ENCODE measurements at regions not wholly inside any gene's neighbourhood (a gene's known extent, or its start where the extent isn't known, plus 50 kb on each side); places are given as distances from the start of the nearest gene placed in this dataset.

- TF ChIP-seq THRB (CRISPR knock-in tag; conservative IDR thresholded peaks at IDR 0.05) (no peak), EZH2 (IDR thresholded peaks at IDR 0.05; ENCODE audit: borderline replicate concordance, low read depth, low read length) (no peak), MBD2 (IDR thresholded peaks at IDR 0.05; ENCODE audit: borderline replicate concordance, low read depth) (no peak), FOSL1 (tag; conservative IDR thresholded peaks at IDR 0.05) (peak; percentile 15; the same call in 1 of the 2 replicates), ETV6 (IDR thresholded peaks at IDR 0.05; ENCODE audit: borderline replicate concordance in 1 of 2, low read depth in 2 of 2, low read length in 1 of 2) (peak in 1 of 2 experiments; percentile 63; a peak in 1 of 4 replicates), ETV6 (CRISPR knock-in tag; IDR thresholded peaks at IDR 0.05; ENCODE audit: borderline replicate concordance) (no peak), IRF1 (CRISPR knock-in tag; IDR thresholded peaks at IDR 0.05; ENCODE audit: borderline replicate concordance) (no peak)
- TF ChIP-seq, protein P1, sequence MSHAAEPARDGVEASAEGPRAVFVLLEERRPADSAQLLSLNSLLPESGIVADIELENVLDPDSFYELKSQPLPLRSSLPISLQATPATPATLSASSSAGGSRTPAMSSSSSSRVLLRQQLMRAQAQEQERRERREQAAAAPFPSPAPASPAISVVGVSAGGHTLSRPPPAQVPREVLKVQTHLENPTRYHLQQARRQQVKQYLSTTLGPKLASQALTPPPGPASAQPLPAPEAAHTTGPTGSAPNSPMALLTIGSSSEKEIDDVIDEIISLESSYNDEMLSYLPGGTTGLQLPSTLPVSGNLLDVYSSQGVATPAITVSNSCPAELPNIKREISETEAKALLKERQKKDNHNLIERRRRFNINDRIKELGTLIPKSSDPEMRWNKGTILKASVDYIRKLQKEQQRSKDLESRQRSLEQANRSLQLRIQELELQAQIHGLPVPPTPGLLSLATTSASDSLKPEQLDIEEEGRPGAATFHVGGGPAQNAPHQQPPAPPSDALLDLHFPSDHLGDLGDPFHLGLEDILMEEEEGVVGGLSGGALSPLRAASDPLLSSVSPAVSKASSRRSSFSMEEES (CRISPR knock-in tag; IDR thresholded peaks at IDR 0.05) = no peak
Observed at GRCh38 chr5:82352146-82352791, 74.1 kb upstream of the RPS23 start.
